ENCODE measurements at regions not wholly inside any gene's neighbourhood (a gene's known extent, or its start where the extent isn't known, plus 50 kb on each side); places are given as distances from the start of the nearest gene placed in this dataset.
"Not testable (repeated sequence)": the region's sequence is repeated elsewhere in the genome, so short reads cannot be mapped to it uniquely, and the experiment has no call there.

DNA sequence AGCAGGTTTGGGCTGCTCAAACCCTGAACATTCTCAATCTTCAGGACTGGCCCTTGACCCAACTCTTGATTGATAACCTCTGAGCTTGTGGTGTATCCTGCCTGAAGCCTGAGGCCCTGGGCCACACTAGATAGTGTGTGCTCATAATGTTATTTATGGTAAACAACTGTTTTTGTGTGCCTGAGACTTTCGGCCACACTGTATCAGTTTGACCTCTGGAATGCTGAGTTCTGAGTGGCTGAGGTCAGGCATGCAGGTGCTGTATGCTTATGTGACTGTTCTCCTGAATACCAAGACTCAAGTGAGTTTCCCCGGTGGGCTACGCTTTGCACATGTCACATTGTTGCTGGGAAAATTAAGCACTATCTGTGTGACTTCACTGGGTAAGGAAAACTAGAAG lies 82.2 kb upstream of the RMP24 start:
- TF ChIP-seq, protein P1, sequence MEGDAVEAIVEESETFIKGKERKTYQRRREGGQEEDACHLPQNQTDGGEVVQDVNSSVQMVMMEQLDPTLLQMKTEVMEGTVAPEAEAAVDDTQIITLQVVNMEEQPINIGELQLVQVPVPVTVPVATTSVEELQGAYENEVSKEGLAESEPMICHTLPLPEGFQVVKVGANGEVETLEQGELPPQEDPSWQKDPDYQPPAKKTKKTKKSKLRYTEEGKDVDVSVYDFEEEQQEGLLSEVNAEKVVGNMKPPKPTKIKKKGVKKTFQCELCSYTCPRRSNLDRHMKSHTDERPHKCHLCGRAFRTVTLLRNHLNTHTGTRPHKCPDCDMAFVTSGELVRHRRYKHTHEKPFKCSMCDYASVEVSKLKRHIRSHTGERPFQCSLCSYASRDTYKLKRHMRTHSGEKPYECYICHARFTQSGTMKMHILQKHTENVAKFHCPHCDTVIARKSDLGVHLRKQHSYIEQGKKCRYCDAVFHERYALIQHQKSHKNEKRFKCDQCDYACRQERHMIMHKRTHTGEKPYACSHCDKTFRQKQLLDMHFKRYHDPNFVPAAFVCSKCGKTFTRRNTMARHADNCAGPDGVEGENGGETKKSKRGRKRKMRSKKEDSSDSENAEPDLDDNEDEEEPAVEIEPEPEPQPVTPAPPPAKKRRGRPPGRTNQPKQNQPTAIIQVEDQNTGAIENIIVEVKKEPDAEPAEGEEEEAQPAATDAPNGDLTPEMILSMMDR (conservative IDR thresholded peaks at IDR 0.05; ENCODE audit: low read depth, low read length) = no peak
- H3K4me3 ChIP-seq (ENCODE audit: low read depth, low read length) = no peak overlapping the region
- no peak for DNase-seq (ENCODE audit: low read depth)

- no peak for DNase-seq (ENCODE audit: low read depth)
- TF ChIP-seq, protein P1 (conservative IDR thresholded peaks at IDR 0.05; ENCODE audit: low read depth, low read length) = no peak
Observed at GRCh38 chr18:35892118-35892517, 80.4 kb upstream of the RMP24 start.

GRCh38 chr18:35897481-35897880 lies 75.0 kb upstream of the RMP24 start:
- not testable (repeated sequence) for DNase-seq (ENCODE audit: low read depth); H3K4me3 ChIP-seq (ENCODE audit: low read depth, low read length)

More at GRCh38 chr18:35892118-35892517, 80.4 kb upstream of the RMP24 start:
- no peak overlapping the region for H3K4me3 ChIP-seq (ENCODE audit: low read depth, low read length)

- no peak overlapping the region for H3K4me3 ChIP-seq (ENCODE audit: low read depth, low read length)
- TF ChIP-seq, protein P1 (conservative IDR thresholded peaks at IDR 0.05; ENCODE audit: low read depth, low read length) = no peak
- no peak for DNase-seq (ENCODE audit: low read depth)
Observed at GRCh38 chr18:35904389-35905037, 68.0 kb upstream of the RMP24 start.

- H3K4me3 ChIP-seq (ENCODE audit: low read depth, low read length) = no peak overlapping the region
- no peak for DNase-seq (ENCODE audit: low read depth)
- TF ChIP-seq, protein P1 (conservative IDR thresholded peaks at IDR 0.05; ENCODE audit: low read depth, low read length) = no peak
Observed at GRCh38 chr18:35905436-35905835, 67.0 kb upstream of the RMP24 start.

DNA sequence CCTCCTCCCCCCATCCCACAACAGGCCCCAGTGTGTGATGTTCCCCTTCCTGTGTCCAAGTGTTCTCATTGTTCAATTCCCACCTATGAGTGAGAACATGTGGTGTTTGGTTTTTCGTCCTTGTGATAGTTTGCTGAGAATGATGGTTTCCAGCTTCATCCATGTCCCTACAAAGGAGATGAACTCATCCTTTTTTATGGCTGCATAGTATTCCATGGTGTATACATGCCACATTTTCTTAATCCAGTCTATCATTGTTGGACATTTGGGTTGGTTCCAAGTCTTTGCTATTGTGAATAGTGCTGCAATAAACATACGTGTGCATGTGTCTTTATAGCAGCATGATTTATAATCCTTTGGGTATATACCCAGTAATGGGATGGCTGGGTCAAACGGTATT lies 66.2 kb upstream of the RMP24 start:
- not testable (repeated sequence) for H3K4me3 ChIP-seq (ENCODE audit: low read depth, low read length); DNase-seq (ENCODE audit: low read depth)

GRCh38 chr18:35910327-35910726 lies 62.2 kb upstream of the RMP24 start:
- no peak for DNase-seq (ENCODE audit: low read depth)
- H3K4me3 ChIP-seq (ENCODE audit: low read depth, low read length) = no peak overlapping the region
- TF ChIP-seq, protein P1 (conservative IDR thresholded peaks at IDR 0.05; ENCODE audit: low read depth, low read length) = no peak

- no peak for DNase-seq (ENCODE audit: low read depth)
- H3K4me3 ChIP-seq (ENCODE audit: low read depth, low read length) = no peak overlapping the region
- TF ChIP-seq, protein P1 (conservative IDR thresholded peaks at IDR 0.05; ENCODE audit: low read depth, low read length) = no peak
Observed at GRCh38 chr18:35912332-35912731, 60.1 kb upstream of the RMP24 start.

Measured in choroid plexus epithelial cell (primary cell).